ENCODE measurements at regions not wholly inside any gene's neighbourhood (a gene's known extent, or its start where the extent isn't known, plus 50 kb on each side); places are given as distances from the start of the nearest gene placed in this dataset.
"Not testable (repeated sequence)": the region's sequence is repeated elsewhere in the genome, so short reads cannot be mapped to it uniquely, and the experiment has no call there.

DNA sequence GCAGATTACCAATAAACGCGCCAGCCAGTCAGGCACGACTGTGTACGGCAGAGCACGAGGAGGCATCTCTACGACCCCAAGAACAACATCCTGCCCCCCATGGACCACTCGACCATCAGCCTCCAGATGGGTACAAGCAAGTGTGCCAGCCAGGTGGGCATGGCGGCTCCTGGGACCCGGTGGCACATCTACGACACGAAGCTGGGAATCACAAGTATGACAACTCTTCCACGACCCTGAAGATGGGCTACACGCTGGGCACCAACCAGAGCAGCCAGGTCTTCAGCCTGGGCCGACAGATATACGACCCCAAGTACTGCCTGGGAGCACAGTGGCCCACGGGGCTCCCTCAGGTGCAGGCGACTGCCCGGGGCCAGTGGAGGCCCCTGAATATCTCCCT, 217.6 kb downstream of the POTED start:
- H3K27ac ChIP-seq: no peak overlapping the region
- TF ChIP-seq CTCF (conservative IDR thresholded peaks at IDR 0.05) (no peak), ZFX (IDR thresholded peaks at IDR 0.05) (no peak)

- not testable (repeated sequence) for H3K27ac ChIP-seq
Observed at GRCh38 chr21:13826511-13826910, 216.9 kb downstream of the POTED start.

DNA sequence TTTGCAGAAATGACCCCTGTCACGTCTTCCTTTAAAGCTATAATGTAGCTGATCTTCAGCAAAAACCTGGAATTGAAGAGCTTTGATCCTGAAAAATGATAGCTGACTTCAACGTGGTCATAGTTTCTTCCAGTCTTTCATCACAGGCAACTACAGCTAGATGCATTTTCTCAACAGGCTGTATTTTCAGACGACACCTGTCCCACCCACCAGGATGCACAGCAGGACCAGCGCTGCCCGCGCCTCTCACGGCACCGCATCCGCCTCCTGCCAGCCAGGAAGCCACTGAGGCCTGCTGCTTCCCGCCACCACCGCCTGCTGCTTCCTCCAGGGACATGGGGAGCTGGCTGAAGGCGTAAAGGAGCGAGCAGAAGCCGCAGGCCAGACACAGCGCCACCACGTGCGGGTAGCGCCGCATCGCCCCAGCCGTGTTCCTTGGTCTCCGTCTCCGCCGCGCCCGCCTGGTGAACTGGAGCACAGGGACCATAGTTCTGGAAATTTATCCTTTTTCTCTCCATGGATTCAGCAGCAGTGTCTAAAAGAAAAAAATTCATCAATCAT, 215.7 kb downstream of the POTED start:
- not testable (repeated sequence) for H3K27ac ChIP-seq

DNA sequence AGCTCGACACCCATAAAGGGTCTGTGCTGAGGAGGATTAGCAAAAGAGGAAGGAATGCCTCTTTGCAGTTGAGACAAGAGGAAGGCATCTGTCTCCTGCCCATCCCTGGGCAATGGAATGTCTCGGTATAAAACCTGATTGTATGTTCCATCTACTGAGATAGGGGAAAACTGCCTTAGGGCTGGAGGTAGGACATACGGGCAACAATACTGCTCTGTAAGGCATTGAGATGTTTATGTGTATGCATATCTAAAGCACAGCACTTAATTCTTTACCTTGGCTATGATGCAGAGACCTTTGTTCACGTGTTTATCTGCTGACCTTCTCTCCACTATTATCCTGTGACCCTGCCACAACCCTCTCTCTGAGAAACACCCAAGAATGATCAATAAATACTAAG, 210.7 kb downstream of the POTED start:
- H3K27ac ChIP-seq: not testable (repeated sequence)

GRCh38 chr21:13812191-13812590, 202.6 kb downstream of the POTED start:
- H3K27ac ChIP-seq: not testable (repeated sequence)

DNA sequence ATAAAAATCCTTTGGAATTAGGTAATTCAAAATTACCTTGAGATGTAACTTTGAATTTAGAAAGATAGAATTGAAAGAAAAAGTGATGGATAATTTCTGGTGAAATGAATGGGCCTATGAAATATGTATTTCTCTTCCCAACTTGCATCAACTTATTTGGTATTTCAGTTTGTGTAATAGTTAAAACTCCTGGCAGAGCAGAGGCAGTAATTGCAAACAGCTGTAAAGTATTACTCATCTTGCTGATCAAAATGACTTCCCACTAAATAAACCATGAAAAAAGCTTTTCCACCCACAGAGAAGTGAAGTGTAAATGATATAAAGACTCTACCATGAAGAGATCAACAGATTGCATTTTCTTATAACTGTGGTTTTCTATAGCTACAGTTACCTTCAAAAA, 201.0 kb downstream of the POTED start:
- not testable (repeated sequence) for H3K27ac ChIP-seq

- H3K27ac ChIP-seq: not testable (repeated sequence)
Observed at GRCh38 chr21:13806444-13806843, 196.9 kb downstream of the POTED start.

GRCh38 chr21:13802757-13803156, 193.2 kb downstream of the POTED start:
- not testable (repeated sequence) for H3K27ac ChIP-seq

Data from C4-2B (cell line).